HG03520 (cell line): ENCODE measurements at regions not wholly inside any gene's neighbourhood (a gene's known extent, or its start where the extent isn't known, plus 50 kb on each side); places are given as distances from the start of the nearest gene placed in this dataset.

Experiments
- ATAC-seq: cut with Tn5 transposase; IDR thresholded peaks from one replicate; pipeline ENCODE4 v1.9.1; 2021; ENCODE audit warnings: mild to moderate bottlenecking, moderate library complexity; ENCODE audit not compliant: unreplicated experiment

DNA sequence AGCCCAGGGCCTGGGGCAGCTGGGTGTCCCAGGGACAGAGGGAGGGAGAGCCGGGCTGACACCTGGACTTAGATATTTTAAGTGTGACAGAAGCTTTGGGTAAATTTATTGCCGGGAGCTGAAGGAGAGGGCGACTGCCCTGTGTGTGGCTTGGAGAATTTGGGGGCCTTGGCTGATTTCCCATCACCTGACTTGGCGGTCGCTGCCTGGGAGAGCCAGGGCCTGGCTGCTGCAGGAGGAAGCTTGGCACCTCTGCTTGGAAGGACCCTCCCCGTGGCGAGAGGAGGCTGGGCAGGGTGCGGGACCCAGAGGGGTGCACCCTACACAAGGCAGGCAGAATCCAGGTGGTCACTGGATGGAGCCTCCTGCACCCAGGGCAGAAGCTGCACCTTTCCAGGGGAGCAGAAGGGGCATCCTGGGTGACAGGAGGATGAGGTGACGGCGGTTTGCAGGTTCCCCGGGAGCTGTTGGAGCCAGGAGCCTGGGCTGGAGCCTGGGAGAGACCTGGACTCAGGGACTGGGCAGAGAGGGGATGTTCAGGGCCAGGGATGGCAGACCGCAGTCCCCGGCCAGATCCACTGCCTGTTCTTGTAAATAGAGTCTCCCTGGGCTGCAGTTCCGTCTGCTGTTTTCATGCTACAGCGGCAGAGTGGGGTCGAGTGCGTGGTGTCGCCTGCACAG, 72.0 kb downstream of the RGS12 start:
- ATAC-seq: no peak

DNA sequence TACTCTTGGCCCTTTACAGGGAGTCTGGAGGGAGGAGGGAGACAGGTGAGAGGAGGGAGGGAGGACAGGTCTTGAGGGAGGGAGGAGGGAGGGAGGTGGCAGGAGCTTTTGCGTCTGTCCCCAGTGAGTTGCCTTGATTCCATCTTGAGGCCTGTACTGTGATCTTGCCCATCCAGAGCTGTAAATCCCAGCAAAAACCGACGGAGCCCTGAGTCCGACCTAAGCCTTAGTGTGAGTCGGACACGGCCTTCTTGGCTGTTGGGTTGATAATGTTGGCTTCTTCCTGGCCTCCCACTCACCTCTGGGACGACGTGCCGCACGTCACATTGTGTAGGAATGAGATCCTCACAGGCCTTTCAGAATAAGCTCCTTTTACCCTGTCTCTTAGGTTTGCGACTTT, 72.5 kb downstream of the RGS12 start:
- no peak for ATAC-seq

DNA sequence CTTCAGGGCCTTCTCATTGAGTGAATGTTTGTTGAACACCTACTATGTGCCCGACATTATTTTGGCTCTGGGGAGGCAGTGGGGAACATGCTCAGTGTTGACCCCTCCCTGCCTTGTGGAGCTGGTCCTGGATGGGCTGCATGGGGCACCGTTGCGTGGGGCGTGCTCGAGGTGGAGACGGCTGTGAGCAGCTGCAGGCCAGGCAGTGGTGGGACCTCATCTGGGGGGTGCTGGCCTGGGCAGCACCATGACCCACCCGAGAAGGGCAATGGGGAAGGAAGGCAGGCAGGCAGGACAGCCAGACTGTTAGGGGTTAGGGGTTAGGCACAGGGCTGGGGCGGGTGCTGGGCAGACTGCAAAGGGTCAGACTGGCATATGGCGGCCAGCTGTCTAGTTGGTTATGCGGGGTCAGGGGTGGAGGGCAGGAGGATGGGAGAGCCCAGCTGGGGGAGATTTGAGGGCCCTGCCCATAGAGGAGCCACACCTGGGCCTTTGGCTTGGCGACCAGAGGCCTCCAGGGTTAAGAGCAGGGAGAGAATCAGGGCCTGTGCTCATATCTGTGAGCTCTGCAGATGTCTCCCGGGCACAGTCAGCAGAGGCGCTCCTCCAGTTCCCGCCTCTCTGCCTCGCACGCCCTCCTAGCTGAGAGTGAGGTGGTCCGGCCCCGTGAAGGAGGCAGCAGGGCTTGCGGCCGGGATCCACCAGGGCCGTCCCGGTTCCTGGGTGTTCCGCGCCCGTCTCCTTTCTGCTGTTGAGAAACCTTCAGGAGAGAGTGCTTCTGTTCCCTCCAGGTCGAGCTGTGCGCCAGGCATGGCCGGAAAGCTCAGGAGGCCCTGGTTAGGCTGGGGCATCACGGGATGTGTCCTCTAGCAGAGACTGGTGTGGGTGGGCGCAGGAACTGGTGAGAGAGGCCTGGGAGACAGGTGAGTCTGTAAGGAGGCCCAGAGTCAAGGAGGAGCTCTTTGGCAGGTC, 73.3 kb downstream of the RGS12 start:
- ATAC-seq: no peak

DNA sequence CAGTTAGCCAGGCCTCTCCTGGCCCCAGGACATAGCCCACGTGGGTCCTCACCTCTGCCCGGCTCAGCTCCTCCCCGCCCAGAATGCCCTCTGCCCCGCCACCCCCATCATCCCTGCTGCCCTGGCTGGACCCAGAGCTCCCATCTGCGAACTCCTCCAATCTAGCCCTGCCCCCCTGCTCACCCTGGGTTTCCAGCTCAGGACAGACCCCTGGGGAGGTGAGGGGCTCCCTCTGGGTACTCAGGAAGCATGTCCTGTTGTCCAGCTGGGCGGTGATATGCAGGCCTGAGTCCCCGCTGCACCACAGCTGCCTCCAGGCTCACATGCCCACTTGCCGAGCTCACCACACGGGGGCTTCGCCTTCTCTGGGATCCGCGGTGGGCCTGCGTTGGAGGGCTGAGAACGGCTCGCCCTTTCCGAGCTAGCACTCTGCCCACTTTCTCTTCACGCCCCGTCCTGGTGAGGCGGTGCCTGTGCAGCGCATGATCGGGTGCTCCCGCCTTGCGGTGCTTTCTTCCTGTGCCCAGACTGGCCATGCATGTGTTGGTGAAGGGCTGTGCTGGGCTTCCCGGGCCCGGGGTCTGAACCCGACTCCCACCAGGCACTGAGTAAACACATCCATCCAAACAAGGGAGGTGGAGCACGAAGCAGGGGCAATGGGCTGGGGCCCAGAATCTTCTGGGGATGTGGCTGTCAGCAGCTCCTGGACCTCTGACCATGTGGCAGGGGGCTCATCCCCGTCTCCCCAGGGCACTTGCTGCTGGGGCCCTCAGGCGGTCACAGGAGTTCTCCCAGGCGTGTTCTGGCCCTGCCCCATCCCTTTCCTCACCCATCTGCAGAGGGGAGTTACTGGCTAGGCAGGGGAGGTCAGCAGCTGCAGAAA, 74.3 kb downstream of the RGS12 start:
- no peak for ATAC-seq

DNA sequence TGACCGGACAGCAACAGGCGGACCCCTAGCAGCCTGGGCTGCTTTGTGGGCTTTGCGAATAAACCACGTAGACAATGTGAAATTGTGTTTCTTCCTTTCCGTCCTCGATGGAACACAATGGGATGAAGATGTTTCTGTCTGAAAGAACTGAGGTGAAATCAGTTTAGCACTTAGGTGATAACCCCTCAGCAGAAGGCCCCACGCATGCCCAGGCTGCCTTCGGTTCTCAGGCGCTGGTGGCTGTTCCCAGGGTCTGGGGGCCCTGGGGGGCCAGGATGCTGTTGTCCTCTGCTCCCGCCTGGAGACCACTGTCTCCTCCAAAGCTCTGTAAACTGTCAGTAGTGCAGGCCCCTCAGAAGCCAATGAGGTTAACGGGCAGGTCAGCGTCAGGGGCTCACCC, 73.9 kb upstream of the HGFAC start:
- ATAC-seq: no peak

DNA sequence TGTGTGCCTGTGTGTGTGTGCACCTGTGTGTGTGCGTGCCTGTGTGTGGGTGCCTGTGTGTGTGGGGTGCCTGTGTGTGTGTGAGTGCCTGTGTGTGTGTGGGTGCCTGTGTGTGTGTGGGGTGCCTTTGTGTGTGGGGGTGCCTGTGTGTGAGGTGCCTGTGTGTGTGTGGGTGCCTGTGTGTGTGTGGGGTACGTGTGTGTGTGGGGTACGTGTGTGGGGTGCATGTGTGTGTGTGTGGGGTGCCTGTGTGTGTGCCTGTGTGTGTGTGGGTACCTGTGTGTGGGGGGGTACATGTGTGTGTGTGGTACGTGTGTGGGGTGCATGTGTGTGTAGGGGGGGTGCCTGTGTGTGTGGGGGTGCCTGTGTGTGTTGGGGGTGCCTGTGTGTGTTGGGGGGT, 73.4 kb upstream of the HGFAC start:
- ATAC-seq: no peak

DNA sequence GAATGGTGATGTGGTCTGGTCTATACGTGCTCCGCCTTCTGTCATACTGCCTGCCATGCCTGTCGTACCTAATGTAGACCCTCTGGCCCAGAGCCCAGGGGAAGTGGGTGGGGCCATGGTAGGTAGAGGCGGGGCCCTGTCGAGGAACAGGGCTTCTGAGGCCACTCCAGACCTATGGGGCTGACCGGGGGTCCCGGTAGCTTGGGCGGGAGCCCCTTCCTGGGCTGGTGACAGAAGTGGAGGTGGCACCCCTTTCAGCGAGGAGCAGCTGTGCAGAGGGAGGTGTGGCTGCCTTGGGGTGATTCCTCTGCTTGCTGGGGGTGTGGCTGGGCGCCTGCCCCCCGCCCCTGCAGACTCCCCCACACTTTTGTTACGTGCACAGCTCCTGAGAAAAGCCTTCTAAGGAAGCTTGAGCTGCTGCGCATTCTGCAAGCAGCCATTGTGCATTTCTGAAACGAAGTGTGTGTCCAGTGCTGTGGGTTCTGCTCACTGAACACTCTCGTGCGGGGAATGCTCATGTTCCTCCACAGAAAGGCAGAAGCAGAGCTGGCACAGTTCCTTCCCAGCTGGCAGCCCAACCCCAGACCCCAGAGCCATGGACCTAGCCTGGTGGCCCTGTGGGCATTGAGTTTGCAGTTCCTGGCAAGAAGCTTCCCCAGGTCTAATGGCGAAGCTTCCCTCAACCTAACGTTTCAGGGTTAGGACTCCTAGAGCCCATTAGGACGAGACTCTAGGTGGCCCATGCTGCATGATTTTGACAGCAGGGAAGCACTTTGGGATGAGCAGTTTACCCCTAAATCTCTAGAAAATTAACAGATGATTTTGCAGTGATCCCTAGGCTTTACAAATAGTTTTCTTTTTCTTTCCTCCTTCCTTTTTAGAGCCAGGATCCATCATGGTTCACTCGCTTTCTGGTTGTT, 72.7 kb upstream of the HGFAC start:
- no peak for ATAC-seq

DNA sequence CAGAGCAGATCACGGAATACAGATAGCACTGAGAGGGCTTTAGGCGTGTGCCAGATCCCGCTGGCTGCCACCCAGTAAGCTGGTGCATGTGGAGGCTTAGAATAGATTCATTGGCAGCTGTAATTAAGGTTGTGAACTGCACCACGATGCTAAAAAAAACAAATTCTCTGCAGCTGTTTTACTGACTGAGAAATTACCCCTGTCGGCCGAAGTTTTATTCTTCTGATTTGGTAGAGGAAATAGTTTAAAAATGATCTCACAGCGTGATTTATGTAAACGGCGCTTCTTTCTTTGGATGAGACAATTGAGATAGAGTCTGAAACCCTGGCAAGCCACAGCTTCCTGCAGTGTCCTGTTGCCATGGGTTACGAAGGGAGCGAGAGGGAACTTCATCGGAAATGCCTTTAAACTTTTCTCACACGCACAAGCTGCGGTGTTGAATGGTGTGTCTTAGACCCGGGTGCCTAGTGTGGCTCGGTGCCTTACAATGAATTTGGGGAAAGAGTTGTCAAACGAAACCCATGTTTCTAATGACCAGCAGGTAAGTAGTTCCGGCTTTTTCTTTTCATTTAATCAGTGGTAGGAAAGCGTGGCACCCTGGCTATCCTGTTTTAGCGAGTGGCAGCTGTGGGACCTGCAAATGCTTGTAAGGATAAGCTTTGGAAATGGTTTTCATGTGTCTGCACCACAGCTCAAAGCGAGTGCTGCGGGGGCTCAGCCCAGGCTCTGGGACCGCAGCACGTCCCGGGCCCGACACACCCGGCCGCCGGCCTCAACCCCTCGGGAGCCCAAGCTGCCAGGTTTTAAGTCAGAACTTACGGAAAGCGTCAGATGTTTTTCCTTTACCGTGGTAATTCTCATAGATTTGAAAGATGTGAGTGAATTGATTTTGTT, 71.7 kb upstream of the HGFAC start:
- ATAC-seq: no peak

DNA sequence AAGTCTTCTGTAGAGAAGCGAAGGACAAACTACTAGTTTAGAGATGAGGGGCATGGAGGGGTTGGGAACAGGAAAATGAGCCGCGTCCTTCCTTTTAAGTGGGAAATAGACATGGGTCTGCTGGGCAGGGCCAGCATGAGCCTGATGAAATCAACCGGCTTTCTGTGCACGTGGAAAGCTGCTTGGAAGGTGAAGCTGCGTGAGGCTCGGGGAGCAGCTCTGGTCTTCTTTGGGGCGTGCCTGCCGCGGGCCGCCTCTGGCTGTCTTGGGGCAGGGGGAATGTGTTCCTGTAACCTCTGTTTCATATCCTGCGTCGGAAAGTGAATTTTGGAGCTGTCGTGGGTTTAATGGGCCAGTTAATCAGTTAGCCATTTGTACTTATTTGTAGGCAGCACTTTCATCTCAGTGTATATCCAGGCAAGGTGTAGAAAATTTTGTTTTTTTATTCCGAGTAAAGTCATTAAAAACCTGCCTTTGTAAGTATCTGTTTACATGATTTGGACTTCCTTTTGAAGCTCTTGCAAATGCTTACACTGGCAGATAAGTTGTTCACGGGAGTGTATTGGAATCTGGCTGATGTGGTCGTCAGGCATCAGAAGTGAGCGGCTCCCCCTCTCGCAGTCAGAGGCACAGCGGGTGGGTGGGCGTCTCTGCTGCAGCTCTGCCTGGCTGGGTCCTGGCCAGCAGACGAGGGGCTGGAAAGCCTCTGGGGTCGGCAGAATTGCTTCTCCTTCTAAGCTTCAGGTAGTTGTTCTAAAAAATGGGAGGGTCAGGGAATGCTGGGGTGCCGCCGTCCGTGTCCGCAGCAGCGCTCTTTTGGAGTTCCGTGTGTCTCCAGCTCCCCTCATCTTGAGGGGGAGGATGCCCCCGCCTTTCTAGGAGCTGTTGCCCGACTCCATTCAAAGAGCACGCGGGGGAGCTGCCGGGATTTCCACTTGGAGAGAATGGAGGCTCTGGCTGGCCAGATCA, 70.5 kb upstream of the HGFAC start:
- no peak for ATAC-seq

DNA sequence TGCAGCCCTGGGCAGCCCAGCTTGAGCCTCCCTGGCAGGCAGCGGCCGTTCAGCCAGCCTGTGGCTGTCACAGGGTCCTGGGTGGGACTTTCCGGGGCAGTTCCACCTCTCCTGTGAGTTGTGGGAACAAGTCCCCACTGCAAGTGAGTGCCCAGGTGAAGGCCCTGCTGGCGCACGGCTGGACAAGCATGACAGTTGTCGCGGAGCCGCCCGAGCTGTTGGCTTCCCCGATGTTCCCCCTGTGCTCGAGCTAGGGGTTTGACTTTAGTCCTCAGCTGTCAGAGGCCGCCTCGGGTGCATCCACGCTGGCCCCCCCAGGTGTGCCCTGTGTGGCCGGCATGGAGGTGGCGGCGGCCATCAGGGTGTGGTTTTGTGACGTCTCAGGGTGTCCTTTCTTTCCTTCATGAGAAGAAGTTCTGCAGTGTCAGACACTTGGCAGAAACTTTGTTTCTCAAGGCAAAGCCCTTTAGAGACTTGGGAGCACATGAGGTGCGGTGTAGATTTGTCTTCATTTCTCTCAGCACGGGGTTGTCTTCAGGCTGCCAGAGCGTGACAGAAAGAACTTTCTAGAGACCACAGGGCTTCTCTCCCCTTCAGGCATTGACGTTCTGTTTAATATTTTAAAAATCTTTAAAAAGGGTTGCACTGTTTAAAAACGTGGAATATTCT, 69.4 kb upstream of the HGFAC start:
- no peak for ATAC-seq

DNA sequence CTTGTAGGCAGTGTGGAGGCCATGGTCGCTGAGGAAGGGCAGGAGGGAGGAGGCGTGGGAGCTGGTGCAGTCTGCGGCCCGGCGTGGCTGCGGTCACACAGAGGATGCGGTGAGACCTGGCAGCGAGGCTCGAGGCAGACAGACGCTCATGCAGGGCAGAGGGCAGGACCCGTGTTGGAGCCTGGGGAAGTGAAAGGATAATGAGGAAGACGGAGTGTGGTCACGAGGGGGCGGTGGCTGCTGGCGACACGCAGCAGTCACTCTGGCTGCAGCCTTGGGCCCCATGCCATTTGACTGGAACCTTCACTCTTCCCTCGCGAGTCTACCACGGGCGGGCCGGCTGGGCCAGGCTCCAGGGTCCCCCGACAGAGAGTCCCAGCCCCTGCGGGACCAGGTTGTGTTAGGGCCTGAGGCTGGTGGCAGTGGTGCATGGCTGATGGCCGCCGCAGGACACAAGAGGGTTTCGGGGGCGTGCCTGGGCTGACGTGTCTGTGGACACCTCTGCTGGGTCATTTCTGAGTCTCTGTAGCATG, 68.8 kb upstream of the HGFAC start:
- ATAC-seq: no peak

DNA sequence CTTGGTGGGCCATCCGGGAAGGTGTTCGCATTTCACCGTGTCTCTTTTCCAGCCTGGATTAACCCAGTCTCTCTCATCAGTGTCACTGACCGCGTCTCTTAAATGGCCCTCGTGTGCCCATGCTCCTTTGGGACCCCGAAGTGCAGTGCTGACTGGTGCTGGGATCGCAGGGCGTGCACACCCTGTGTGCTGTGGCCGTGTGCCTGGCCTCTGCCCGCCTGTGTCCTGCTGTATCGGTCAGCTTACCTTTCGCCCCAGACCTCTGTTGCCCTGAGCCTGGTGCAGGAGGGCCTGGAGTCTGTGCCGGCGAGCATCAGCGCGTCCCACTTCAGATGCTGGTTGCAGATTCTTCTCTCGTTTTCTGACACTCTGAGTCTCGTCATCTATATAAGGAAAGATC, 68.3 kb upstream of the HGFAC start:
- ATAC-seq: no peak

DNA sequence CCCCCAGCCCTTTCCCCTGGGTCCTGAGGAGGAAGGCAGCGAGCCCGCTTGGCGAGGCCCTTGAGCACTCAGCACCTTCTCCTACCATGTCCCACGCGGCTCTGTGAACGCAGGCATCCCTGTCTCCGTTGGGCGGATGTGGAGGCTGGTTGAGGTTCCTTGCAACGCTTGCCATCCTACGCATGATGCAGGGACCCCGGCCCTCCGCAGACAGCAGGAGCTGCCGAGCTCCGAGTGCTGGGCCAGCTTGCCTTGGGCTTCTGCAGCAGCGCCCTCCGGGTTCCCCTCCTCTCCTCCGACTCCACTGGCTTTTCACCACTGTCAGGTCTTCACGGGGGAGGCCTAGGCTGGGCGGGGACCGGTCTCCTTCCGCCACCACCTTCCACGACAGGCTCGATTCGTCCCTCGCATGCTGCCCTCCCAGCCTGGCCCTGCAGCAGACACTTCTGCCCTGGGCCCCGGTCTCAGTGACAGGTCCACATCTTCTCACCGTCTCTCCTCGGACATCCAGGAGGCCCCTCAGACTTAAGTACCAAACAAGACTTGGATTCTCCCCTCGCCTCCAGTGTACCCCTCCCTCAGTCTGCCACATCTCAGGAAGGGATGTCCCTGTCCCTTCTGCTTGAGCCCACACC, 67.6 kb upstream of the HGFAC start:
- no peak for ATAC-seq

DNA sequence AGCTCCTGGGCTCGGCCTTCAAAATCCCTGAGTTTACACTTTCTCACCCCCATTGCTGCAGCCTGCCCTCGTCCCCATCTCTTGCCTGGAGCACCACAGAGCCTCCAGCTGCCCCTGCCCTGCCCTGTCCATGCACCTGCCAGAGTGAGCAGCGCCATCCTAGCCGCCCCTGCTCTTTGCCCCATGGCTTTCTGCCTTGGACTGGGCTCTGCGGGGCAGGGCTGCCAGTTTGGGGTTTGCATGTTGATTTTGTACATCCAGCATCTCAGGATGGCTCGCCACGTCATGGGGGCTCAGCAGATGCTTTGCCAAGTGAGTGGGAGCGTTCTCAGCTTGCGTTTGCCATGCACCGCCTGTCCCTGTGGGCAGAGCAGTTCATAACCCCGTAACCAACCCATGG, 67.1 kb upstream of the HGFAC start:
- no peak for ATAC-seq

DNA sequence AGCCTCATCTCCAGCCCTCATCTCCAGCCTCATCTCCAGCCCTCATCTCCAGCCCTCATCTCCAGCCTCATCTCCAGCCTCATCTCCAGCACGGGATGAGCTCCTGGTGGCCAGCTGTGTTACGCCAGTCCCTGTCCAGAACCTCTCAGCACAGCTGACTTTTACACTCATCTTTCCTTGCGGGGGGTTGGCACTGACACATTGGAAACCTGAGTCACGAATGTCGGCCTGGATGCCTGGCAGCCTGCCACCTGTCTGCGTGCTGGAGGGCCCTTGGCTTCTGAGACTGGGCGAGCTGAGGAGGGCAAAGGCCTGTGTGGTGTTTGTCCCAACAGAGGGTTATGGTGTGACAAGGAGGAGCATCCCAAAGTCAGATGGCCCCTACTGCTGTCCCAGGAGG, 66.1 kb upstream of the HGFAC start:
- ATAC-seq: no peak

DNA sequence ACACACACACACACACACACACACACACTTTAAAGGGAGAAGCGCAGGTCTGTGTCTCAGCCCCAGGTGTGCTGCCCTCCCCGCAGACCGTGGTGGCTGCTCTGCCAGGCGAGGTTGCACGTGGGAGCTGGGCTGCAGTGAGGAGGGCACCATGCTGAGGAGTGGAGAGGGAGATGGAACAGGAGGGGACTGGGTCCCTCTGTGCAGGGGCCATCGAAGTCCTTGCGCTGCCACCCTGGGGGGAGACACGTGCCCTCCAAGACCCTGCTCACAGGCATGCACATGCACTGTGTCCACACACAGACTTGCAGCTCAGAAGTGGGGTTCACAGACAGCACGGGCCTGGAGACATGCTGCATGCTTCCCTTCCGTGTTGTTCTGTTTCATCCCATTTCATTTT, 65.5 kb upstream of the HGFAC start:
- no peak for ATAC-seq

DNA sequence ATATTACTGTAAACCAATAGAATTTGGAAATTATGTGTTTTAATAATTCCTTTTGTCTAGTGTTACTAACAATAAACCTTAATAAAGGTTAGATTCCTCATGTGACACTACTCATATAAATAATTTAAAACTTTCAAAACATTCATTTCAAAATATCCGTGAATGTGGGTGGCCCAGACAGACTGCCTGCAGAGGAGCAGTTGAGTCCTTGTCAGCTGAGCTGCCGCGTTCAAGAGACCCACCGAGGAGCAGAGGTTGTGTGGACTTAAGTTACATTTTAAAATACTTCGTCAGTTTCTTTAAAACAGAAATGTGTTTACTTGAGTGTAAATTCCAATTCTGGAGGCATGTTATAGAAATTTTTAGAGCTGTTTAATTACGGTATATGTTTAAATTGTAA, 64.2 kb upstream of the HGFAC start:
- no peak for ATAC-seq
